Gastroesophageal sphincter (tissue), 4 donors: ENCODE measurements at regions not wholly inside any gene's neighbourhood (a gene's known extent, or its start where the extent isn't known, plus 50 kb on each side); places are given as distances from the start of the nearest gene placed in this dataset.

Experiments used
- ATAC-seq: fragments of 150-250 bp; one replicate; pipeline ENCODE4 v1.9.1; 2016; ENCODE audit warnings: mild to moderate bottlenecking, moderate library complexity
- H3K27ac ChIP-seq, 4 donors: fragments of 200-600 bp; sonication (generic) in 3 of 4; 1 replicate in 3 of 4; 2 replicates in 1 of 4; pipeline ENCODE4 v1.5.1; 2016 to 2019
- H3K27me3 ChIP-seq: fragments of 200-600 bp; sonication (generic); one replicate; pipeline ENCODE4 v1.5.1; 2019
- H3K36me3 ChIP-seq, 2 donors: fragments of 200-600 bp; sonication (generic); one replicate each; pipeline ENCODE4 v1.5.1; 2019; ENCODE audit warnings: control low read depth in 1 of 2
- H3K4me1 ChIP-seq, 3 donors: fragments of 200-600 bp; sonication (generic); 1 replicate in 2 of 3; 2 replicates in 1 of 3; pipeline ENCODE4 v1.5.1; 2016 to 2019; ENCODE audit warnings: control low read depth in 2 of 3
- H3K4me3 ChIP-seq, 2 donors: fragments of 200-600 bp; sonication (generic); one replicate each; pipeline ENCODE4 v1.5.1; 2019; ENCODE audit warnings: mild to moderate bottlenecking in 1 of 2, moderate library complexity in 1 of 2
- H3K9me3 ChIP-seq, 3 donors: fragments of 200-600 bp; sonication (generic); one replicate each; pipeline ENCODE4 v1.5.1; 2017 to 2019; ENCODE audit warnings: control low read depth in 2 of 3
- CTCF ChIP-seq, 4 experiments: fragments of 200-600 bp in 2 of 4; fragments of 450-650 bp in 2 of 4; sonication (generic) in 1 of 4; IDR thresholded peaks; one replicate each; pipeline ENCODE4 v1.5.1; 2017 to 2019; ENCODE audit warnings: antibody characterized with exemption in 4 of 4, mild to moderate bottlenecking in 2 of 4, moderate library complexity in 2 of 4
- EP300 ChIP-seq: sonication (generic); formaldehyde crosslinking; IDR thresholded peaks from one replicate; pipeline ENCODE4 v1.6.1; 2017; ENCODE audit warnings: antibody characterized with exemption, mild to moderate bottlenecking
- POLR2A ChIP-seq, 2 donors: fragments of 450-650 bp; IDR thresholded peaks; one replicate each; pipeline ENCODE4 v1.6.1; 2017; ENCODE audit warnings: antibody characterized with exemption in 2 of 2, mild to moderate bottlenecking in 2 of 2, moderate library complexity in 1 of 2
- POLR2AphosphoS5 ChIP-seq: sonication (generic); formaldehyde crosslinking; IDR thresholded peaks from one replicate; pipeline ENCODE4 v1.6.1; 2017; ENCODE audit warnings: antibody characterized with exemption
- WGBS, 2 donors: methylation state at CpG; one replicate each; pipeline ENCODE4 v1.1.5; 2018; ENCODE audit warnings: low coverage in 1 of 2; 5-methylcytosine and 5-hydroxymethylcytosine counted together

- Histone ChIP-seq H3K4me1 (no peaks in the 10 kb centered on the region), H3K9me3 (no peaks in the 10 kb centered on the region), H3K4me3 (no peak overlapping the region), H3K36me3 (no peaks in the 10 kb centered on the region), H3K27ac (no peak overlapping the region), H3K27me3 (no peaks in the 10 kb centered on the region)
- TF ChIP-seq POLR2A (IDR thresholded peaks at IDR 0.05) (no peak), EP300 (no peak), CTCF (IDR thresholded peaks at IDR 0.05) (no peak), POLR2AphosphoS5 (no peak)
- 81 to 100% methylated on average over 1 to 2 of the region's 2 CpGs for WGBS, 2 donors
- ATAC-seq: no peak
Observed at GRCh38 chr16:73313950-73314349, 266.0 kb upstream of the ZFHX3 start.

- Histone ChIP-seq H3K4me3 (no peak overlapping the region), H3K27ac (no peak overlapping the region), H3K36me3 (no peaks in the 10 kb centered on the region), H3K27me3 (no peaks in the 10 kb centered on the region), H3K4me1 (no peaks in the 10 kb centered on the region), H3K9me3 (no peaks in the 10 kb centered on the region)
- ATAC-seq: no peak
- WGBS, 2 donors: 74 to 78% methylated on average over 6 to 8 of the region's 10 CpGs
- TF ChIP-seq POLR2AphosphoS5 (no peak), CTCF (IDR thresholded peaks at IDR 0.05) (no peak), EP300 (no peak), POLR2A (IDR thresholded peaks at IDR 0.05) (no peak)
Observed at GRCh38 chr16:73311857-73312723, 264.2 kb upstream of the ZFHX3 start.

GRCh38 chr16:73308771-73309170, 260.8 kb upstream of the ZFHX3 start:
- H3K27me3 ChIP-seq: peaks cover 5% of the 10 kb centered on the region
- no peaks in the 10 kb centered on the region for H3K36me3 ChIP-seq
- TF ChIP-seq POLR2AphosphoS5 (no peak), EP300 (no peak), CTCF (IDR thresholded peaks at IDR 0.05) (no peak), POLR2A (IDR thresholded peaks at IDR 0.05) (no peak)
- no peaks in the 10 kb centered on the region for H3K9me3 ChIP-seq
- H3K4me1 ChIP-seq: no peaks in the 10 kb centered on the region
- no peak overlapping the region for H3K27ac ChIP-seq
- no peak for ATAC-seq
- H3K4me3 ChIP-seq: no peak overlapping the region

- Histone ChIP-seq H3K4me1 (no peaks in the 10 kb centered on the region), H3K27me3 (peaks cover 8% of the 10 kb centered on the region), H3K27ac (no peak overlapping the region), H3K9me3 (no peaks in the 10 kb centered on the region), H3K36me3 (no peaks in the 10 kb centered on the region), H3K4me3 (no peak overlapping the region)
- 20% methylated on average over 1 of the region's 1 CpG; no CpG with 5 or more reads in 1 of the 2 donors for WGBS, 2 donors
- TF ChIP-seq POLR2AphosphoS5 (no peak), POLR2A (IDR thresholded peaks at IDR 0.05) (no peak), EP300 (no peak), CTCF (IDR thresholded peaks at IDR 0.05) (no peak)
- ATAC-seq: no peak
Observed at GRCh38 chr16:73306901-73307413, 259.0 kb upstream of the ZFHX3 start.
